ENCODE measurements at regions not wholly inside any gene's neighbourhood (a gene's known extent, or its start where the extent isn't known, plus 50 kb on each side); places are given as distances from the start of the nearest gene placed in this dataset.

DNA sequence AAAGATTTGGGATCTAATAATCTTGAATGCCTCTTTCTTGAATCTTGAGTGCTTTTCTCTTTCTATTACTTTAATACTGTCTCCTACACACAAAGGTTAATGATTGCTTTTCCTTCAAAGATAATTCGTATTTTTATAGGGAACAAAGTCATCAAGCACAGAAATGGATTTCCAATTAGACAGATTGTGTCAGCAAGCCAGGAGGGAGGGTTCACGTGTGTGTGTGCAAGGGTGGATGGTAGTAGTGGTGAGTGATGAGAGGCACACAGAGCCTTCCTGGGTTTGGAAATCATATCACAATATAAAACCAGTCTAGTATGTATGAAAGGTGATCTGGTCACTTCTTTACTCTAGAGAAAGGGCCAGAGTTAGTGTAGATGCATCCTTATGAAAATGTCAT is 51.2 kb upstream of the NEDD9 start:
- Histone ChIP-seq H3K4me3 (ENCODE audit: low read length) (no peak overlapping the region), H3K4me1 (ENCODE audit: insufficient read depth, low read length) (peaks cover 7% of the 10 kb centered on the region; the same call in 1 of the 2 replicates), H3K27me3 (ENCODE audit: insufficient read depth, low read length) (no peaks in the 10 kb centered on the region), H3K9ac (ENCODE audit: low read depth, low read length) (no peak overlapping the region), H3K27ac (ENCODE audit: low read depth, low read length) (no peak overlapping the region), H3K36me3 (ENCODE audit: insufficient read depth, low read length) (no peaks in the 10 kb centered on the region), H3K9me3 (ENCODE audit: insufficient read depth, low read depth, low read length) (no peaks in the 10 kb centered on the region)
- 93% methylated on average over 2 of the region's 2 CpGs for whole genome bisulfite sequencing

DNA sequence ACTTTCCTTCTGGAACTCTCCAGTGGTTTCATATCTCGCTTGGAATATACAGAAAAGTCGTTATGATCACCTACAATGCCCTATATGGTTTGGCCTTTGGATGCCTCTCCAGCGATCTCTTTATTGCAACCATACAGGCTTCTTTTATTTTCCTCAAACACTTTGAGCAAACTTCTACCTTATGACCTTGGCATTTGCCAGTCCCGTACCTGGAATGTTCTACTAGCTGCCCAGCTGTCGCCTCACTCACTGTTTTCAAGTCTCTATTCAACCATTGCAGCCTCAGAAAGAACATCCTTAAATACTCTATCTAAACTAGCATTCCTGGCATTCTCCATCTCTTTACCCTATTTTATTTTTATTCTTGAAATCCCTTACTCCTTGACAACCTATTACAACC is 50.4 kb upstream of the NEDD9 start:
- Histone ChIP-seq H3K4me1 (ENCODE audit: insufficient read depth, low read length) (peaks cover 8% of the 10 kb centered on the region), H3K27me3 (ENCODE audit: insufficient read depth, low read length) (no peaks in the 10 kb centered on the region), H3K27ac (ENCODE audit: low read depth, low read length) (no peak overlapping the region), H3K4me3 (ENCODE audit: low read length) (no peak overlapping the region), H3K9me3 (ENCODE audit: insufficient read depth, low read depth, low read length) (no peaks in the 10 kb centered on the region), H3K9ac (ENCODE audit: low read depth, low read length) (no peak overlapping the region), H3K36me3 (ENCODE audit: insufficient read depth, low read length) (no peaks in the 10 kb centered on the region)
- WGBS = 93% methylated on average over 5 of the region's 5 CpGs
